ENCODE measurements at regions not wholly inside any gene's neighbourhood (a gene's known extent, or its start where the extent isn't known, plus 50 kb on each side); places are given as distances from the start of the nearest gene placed in this dataset.

DNA sequence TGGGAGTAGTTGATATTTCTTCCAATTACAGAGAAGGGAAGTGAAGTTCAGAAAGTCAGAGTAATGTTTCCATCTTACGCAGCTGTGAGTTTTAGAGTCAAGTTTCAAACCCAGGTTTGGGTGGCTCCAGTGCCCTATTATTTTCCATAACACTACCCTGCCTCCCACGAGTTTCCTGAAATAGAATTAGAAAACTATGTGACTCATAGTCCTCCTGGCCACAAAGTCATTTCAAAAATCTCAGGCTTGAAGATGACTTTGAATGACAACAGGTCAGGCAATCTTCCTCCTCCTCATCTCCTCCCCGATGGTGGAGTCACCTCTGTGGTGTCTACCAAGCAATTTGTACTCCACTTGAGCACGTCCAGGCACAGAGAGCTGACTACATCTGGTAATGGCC, 212.3 kb upstream of the TRIB2 start:
- Histone ChIP-seq H3K4me3 (no peak overlapping the region), H3K27me3 (no peaks in the 10 kb centered on the region), H3K4me1 (peaks cover 0 to 45% (median 12%) of the 10 kb centered on the region in 12 donors), H3K9me3 (no peaks in the 10 kb centered on the region), H3K27ac (peak overlapping the region in 1 of 12 donors; percentile 9), H3K36me3 (no peaks in the 10 kb centered on the region)
- DNase-seq (no peak), ATAC-seq (peak in 1 of 4 donors; percentile 39)
- WGBS, 4 donors, result 67 to 82% (median 74%) methylated on average over 4 of the region's 4 CpGs
- intact Hi-C loops (cut with DNase I), result loop anchor here in 3 of 10 donors (5.0 to 10.0 kb wide), 2 partner anchors 210 to 213 kb away; partner anchors contain the start of gene TRIB2 (in 3 of the 3)
- TF ChIP-seq CTCF (IDR thresholded peaks at IDR 0.05) (no peak), POLR2A (IDR thresholded peaks at IDR 0.05) (no peak)

DNA sequence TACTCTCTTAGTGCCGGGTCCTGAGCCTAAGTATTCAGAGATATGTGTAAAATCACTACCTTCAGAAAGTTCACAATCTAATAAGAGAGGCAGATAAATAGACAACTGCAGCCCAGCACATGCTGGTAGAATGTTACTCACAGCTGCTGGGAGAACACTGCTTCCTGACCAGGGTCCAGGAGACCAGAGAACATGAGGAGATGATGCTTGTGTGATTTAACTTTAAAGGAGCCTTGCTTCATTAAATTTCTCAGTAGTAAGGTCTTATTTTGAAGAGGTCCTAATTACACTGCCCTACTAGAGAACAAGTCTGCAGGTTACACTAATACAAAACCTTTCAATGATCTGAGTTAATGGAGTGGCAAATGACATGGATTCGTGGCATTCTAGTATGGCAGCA, 209.9 kb upstream of the TRIB2 start:
- Histone ChIP-seq H3K4me3 (no peak overlapping the region), H3K4me1 (peaks cover 0 to 30% (median 6%) of the 10 kb centered on the region in 12 donors), H3K9me3 (no peaks in the 10 kb centered on the region), H3K27ac (no peak overlapping the region), H3K36me3 (no peaks in the 10 kb centered on the region), H3K27me3 (no peaks in the 10 kb centered on the region)
- intact Hi-C loops (cut with DNase I), result loop anchor here in 1 of 10 donors (10.0 kb wide), 1 partner anchor 208 kb away; the partner anchor contains the start of gene TRIB2
- 90 to 96% (median 93%) methylated on average over 2 of the region's 2 CpGs for WGBS, 4 donors
- DNase-seq (no peak), ATAC-seq (no peak)
- TF ChIP-seq CTCF (IDR thresholded peaks at IDR 0.05) (no peak), POLR2A (IDR thresholded peaks at IDR 0.05) (no peak)

DNA sequence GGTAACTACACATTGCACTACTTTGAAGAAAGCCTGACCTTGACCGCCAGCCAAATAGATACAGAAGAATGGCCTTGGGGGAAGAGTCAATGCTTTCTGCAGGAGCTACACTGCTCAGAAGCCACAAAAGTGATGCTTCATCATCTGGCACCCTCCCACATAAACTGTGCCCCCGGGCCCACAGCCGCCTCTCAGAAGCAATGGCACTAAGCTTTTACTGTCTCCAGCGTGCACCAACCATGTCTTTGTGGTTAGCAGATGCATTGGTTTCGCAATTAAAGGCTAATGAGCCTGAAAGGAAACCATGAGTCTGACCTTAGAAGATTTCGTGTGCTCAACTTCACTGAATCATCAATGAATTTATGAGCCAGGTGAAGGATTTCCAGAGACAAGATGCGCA, 209.4 kb upstream of the TRIB2 start:
- Histone ChIP-seq H3K27ac (no peak overlapping the region), H3K4me1 (peaks cover 0 to 26% (median 1%) of the 10 kb centered on the region in 12 donors), H3K4me3 (no peak overlapping the region), H3K9me3 (no peaks in the 10 kb centered on the region), H3K27me3 (no peaks in the 10 kb centered on the region), H3K36me3 (no peaks in the 10 kb centered on the region)
- 81 to 95% (median 89%) methylated on average over 7 of the region's 7 CpGs for WGBS, 4 donors
- intact Hi-C loops (cut with DNase I), result loop anchor here in 1 of 10 donors (10.0 kb wide), 1 partner anchor 208 kb away; the partner anchor contains the start of gene TRIB2
- DNase-seq, result no peak
- ATAC-seq, result peak in 1 of 4 donors; percentile 22
- no peak for TF ChIP-seq CTCF (IDR thresholded peaks at IDR 0.05)
- no peak for TF ChIP-seq POLR2A (IDR thresholded peaks at IDR 0.05)

DNA sequence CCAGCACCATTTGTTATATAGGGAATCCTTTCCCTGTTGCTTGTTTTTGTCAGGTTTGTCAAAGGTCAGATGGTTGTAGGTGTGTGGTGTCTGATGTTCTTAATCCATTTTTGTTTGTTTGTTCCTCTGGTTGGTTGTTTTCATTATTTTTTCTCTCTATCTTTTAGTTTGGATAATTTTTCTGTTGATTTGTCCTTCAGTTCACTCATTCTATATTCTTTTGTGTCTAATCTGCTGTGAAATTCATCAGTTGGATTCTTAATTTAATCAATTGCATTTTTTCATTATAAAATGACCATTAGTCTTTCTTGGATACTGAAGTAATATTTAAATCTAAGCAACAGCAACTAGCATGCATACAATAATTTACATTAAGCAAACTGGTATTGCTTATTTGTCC, 206.7 kb upstream of the TRIB2 start:
- H3K4me3 ChIP-seq, result no peak overlapping the region
- ATAC-seq, result no peak
- no peaks in the 10 kb centered on the region for H3K36me3 ChIP-seq
- intact Hi-C loops (cut with DNase I), result no loop called here
- DNase-seq, result no peak
- H3K27me3 ChIP-seq, result no peaks in the 10 kb centered on the region
- no peaks in the 10 kb centered on the region for H3K9me3 ChIP-seq
- TF ChIP-seq POLR2A (IDR thresholded peaks at IDR 0.05), result no peak
- TF ChIP-seq CTCF (IDR thresholded peaks at IDR 0.05), result no peak
- peaks cover 0 to 8% (median 0%) of the 10 kb centered on the region in 12 donors for H3K4me1 ChIP-seq
- H3K27ac ChIP-seq, result no peak overlapping the region
